Immature natural killer cell (primary cell): ENCODE measurements at regions not wholly inside any gene's neighbourhood (a gene's known extent, or its start where the extent isn't known, plus 50 kb on each side); places are given as distances from the start of the nearest gene placed in this dataset.
"Not testable (repeated sequence)": the region's sequence is repeated elsewhere in the genome, so short reads cannot be mapped to it uniquely, and the experiment has no call there.

Source experiments
- DNase-seq, 3 donors: peaks; one replicate each; pipeline ENCODE4 v3.0.0; 2022; ENCODE audit warnings: mixed read lengths in 1 of 3
- H3K27ac Mint-ChIP-seq, 6 donors: one replicate each; pipeline ENCODE4 v1.8.0; 2020; ENCODE audit warnings: mixed read lengths in 6 of 6, mild to moderate bottlenecking in 5 of 6, inconsistent platforms in 4 of 6, moderate library complexity in 3 of 6
- H3K27me3 Mint-ChIP-seq, 3 donors: one replicate each; pipeline ENCODE4 v1.8.0; 2020 to 2021; ENCODE audit warnings: low read depth in 3 of 3, mild to moderate bottlenecking in 3 of 3, mixed read lengths in 3 of 3, moderate library complexity in 3 of 3, inconsistent platforms in 1 of 3
- H3K36me3 Mint-ChIP-seq, 3 donors: one replicate each; pipeline ENCODE4 v1.8.0; 2020; ENCODE audit warnings: mixed read lengths in 3 of 3, inconsistent platforms in 2 of 3, mild to moderate bottlenecking in 2 of 3
- H3K4me1 Mint-ChIP-seq, 2 donors: one replicate each; pipeline ENCODE4 v1.8.0; 2020; ENCODE audit warnings: inconsistent platforms in 2 of 2, mild to moderate bottlenecking in 2 of 2, mixed read lengths in 2 of 2, moderate library complexity in 1 of 2
- H3K4me3 Mint-ChIP-seq, 5 donors: one replicate each; pipeline ENCODE4 v1.8.0; 2020; ENCODE audit warnings: mild to moderate bottlenecking in 5 of 5, mixed read lengths in 5 of 5, inconsistent platforms in 3 of 5, moderate library complexity in 3 of 5
- H3K9me3 Mint-ChIP-seq, 6 donors: one replicate each; pipeline ENCODE4 v1.8.0; 2020; ENCODE audit warnings: mild to moderate bottlenecking in 6 of 6, mixed read lengths in 6 of 6, inconsistent platforms in 4 of 6, moderate library complexity in 3 of 6

- no peaks in the 10 kb centered on the region for H3K36me3 Mint-ChIP-seq
- no peak for DNase-seq
Observed at GRCh38 chr16:7910116-7910515, 577.5 kb downstream of the RBFOX1 start.

GRCh38 chr16:7888411-7888810 lies 555.8 kb downstream of the RBFOX1 start:
- peaks cover 0 to 20% (median 6%) of the 10 kb centered on the region in 6 donors for H3K9me3 Mint-ChIP-seq
- no peak overlapping the region for H3K27ac Mint-ChIP-seq
- no peaks in the 10 kb centered on the region for H3K36me3 Mint-ChIP-seq
- H3K27me3 Mint-ChIP-seq, result peaks cover 0 to 2% (median 0%) of the 10 kb centered on the region in 3 donors
- no peak for DNase-seq
- no peaks in the 10 kb centered on the region for H3K4me1 Mint-ChIP-seq
- H3K4me3 Mint-ChIP-seq, result no peak overlapping the region

More at GRCh38 chr16:7910116-7910515, 577.5 kb downstream of the RBFOX1 start:
- H3K4me3 Mint-ChIP-seq, result no peak overlapping the region
- H3K27ac Mint-ChIP-seq, result no peak overlapping the region
- H3K4me1 Mint-ChIP-seq, result no peaks in the 10 kb centered on the region
- H3K27me3 Mint-ChIP-seq, result no peaks in the 10 kb centered on the region
- peaks cover 2 to 18% (median 6%) of the 10 kb centered on the region in 6 donors for H3K9me3 Mint-ChIP-seq

- H3K4me3 Mint-ChIP-seq, result no peak overlapping the region
- no peak overlapping the region for H3K27ac Mint-ChIP-seq
- peaks cover 0 to 20% (median 7%) of the 10 kb centered on the region in 6 donors for H3K9me3 Mint-ChIP-seq
- H3K36me3 Mint-ChIP-seq, result no peaks in the 10 kb centered on the region
- H3K27me3 Mint-ChIP-seq, result no peaks in the 10 kb centered on the region
- DNase-seq, result no peak
- no peaks in the 10 kb centered on the region for H3K4me1 Mint-ChIP-seq
Observed at GRCh38 chr16:7887316-7887715, 554.7 kb downstream of the RBFOX1 start.

- H3K27me3 Mint-ChIP-seq, result no peaks in the 10 kb centered on the region
- no peaks in the 10 kb centered on the region for H3K36me3 Mint-ChIP-seq
- peaks cover 5 to 38% (median 12%) of the 10 kb centered on the region in 6 donors for H3K9me3 Mint-ChIP-seq
- no peak for DNase-seq
- H3K27ac Mint-ChIP-seq, result no peak overlapping the region
- H3K4me1 Mint-ChIP-seq, result no peaks in the 10 kb centered on the region
- no peak overlapping the region for H3K4me3 Mint-ChIP-seq
Observed at GRCh38 chr16:7871979-7872378, 539.3 kb downstream of the RBFOX1 start.

- Mint-ChIP-seq H3K36me3 (no peaks in the 10 kb centered on the region), H3K27ac (no peak overlapping the region), H3K9me3 (peaks cover 5 to 38% (median 12%) of the 10 kb centered on the region in 6 donors), H3K4me3 (no peak overlapping the region), H3K27me3 (no peaks in the 10 kb centered on the region), H3K4me1 (no peaks in the 10 kb centered on the region)
- no peak for DNase-seq
Observed at GRCh38 chr16:7871371-7871770, 538.7 kb downstream of the RBFOX1 start.

- no peaks in the 10 kb centered on the region for H3K27me3 Mint-ChIP-seq
- H3K4me1 Mint-ChIP-seq, result no peaks in the 10 kb centered on the region
- H3K4me3 Mint-ChIP-seq, result no peak overlapping the region
- DNase-seq, result no peak
- no peaks in the 10 kb centered on the region for H3K36me3 Mint-ChIP-seq
- H3K9me3 Mint-ChIP-seq, result peaks cover 0 to 34% (median 7%) of the 10 kb centered on the region in 6 donors
- H3K27ac Mint-ChIP-seq, result no peak overlapping the region
Observed at GRCh38 chr16:7867831-7868230, 535.2 kb downstream of the RBFOX1 start.

- no peak for DNase-seq
- Mint-ChIP-seq H3K9me3 (peaks cover 0 to 25% (median 6%) of the 10 kb centered on the region in 6 donors), H3K36me3 (no peaks in the 10 kb centered on the region), H3K27me3 (no peaks in the 10 kb centered on the region), H3K27ac (no peak overlapping the region), H3K4me3 (no peak overlapping the region), H3K4me1 (no peaks in the 10 kb centered on the region)
Observed at GRCh38 chr16:7866144-7866543, 533.5 kb downstream of the RBFOX1 start.

- H3K27me3 Mint-ChIP-seq, H3K4me3 Mint-ChIP-seq, DNase-seq, H3K4me1 Mint-ChIP-seq, H3K36me3 Mint-ChIP-seq, H3K27ac Mint-ChIP-seq: not testable (repeated sequence)
- peaks cover 0 to 19% (median 5%) of the 10 kb centered on the region in 6 donors for H3K9me3 Mint-ChIP-seq
Observed at GRCh38 chr16:7865393-7865792, 532.7 kb downstream of the RBFOX1 start.

GRCh38 chr16:7861891-7862582 lies 529.4 kb downstream of the RBFOX1 start:
- Mint-ChIP-seq H3K27ac (no peak overlapping the region), H3K9me3 (peaks cover 0 to 20% (median 8%) of the 10 kb centered on the region in 6 donors), H3K4me1 (no peaks in the 10 kb centered on the region), H3K4me3 (no peak overlapping the region), H3K27me3 (peaks cover 0 to 5% (median 2%) of the 10 kb centered on the region in 3 donors), H3K36me3 (no peaks in the 10 kb centered on the region)
- no peak for DNase-seq

- peaks cover 2 to 24% (median 4%) of the 10 kb centered on the region in 6 donors for H3K9me3 Mint-ChIP-seq
- H3K36me3 Mint-ChIP-seq, result no peaks in the 10 kb centered on the region
- no peak overlapping the region for H3K27ac Mint-ChIP-seq
- H3K4me1 Mint-ChIP-seq, result no peaks in the 10 kb centered on the region
- DNase-seq, result no peak
- peaks cover 0 to 2% (median 1%) of the 10 kb centered on the region in 3 donors for H3K27me3 Mint-ChIP-seq
- H3K4me3 Mint-ChIP-seq, result no peak overlapping the region
Observed at GRCh38 chr16:7853197-7853596, 520.6 kb downstream of the RBFOX1 start.

GRCh38 chr16:7849841-7850240 lies 517.2 kb downstream of the RBFOX1 start:
- Mint-ChIP-seq H3K27me3 (peaks cover 0 to 2% (median 1%) of the 10 kb centered on the region in 3 donors), H3K4me1 (no peaks in the 10 kb centered on the region), H3K9me3 (peaks cover 0 to 22% (median 3%) of the 10 kb centered on the region in 6 donors), H3K27ac (no peak overlapping the region), H3K36me3 (no peaks in the 10 kb centered on the region), H3K4me3 (no peak overlapping the region)
- no peak for DNase-seq

GRCh38 chr16:7843261-7843660 lies 510.6 kb downstream of the RBFOX1 start:
- no peak for DNase-seq
- H3K27me3 Mint-ChIP-seq, result no peaks in the 10 kb centered on the region
- no peaks in the 10 kb centered on the region for H3K4me1 Mint-ChIP-seq
- H3K4me3 Mint-ChIP-seq, result no peak overlapping the region
- no peaks in the 10 kb centered on the region for H3K36me3 Mint-ChIP-seq
- peaks cover 0 to 26% (median 5%) of the 10 kb centered on the region in 6 donors for H3K9me3 Mint-ChIP-seq
- H3K27ac Mint-ChIP-seq, result no peak overlapping the region

GRCh38 chr16:7839568-7839967 lies 506.9 kb downstream of the RBFOX1 start:
- Mint-ChIP-seq H3K27me3 (no peaks in the 10 kb centered on the region), H3K27ac (no peak overlapping the region), H3K4me1 (no peaks in the 10 kb centered on the region), H3K9me3 (peaks cover 4 to 16% (median 5%) of the 10 kb centered on the region in 6 donors), H3K4me3 (no peak overlapping the region), H3K36me3 (no peaks in the 10 kb centered on the region)
- no peak for DNase-seq

GRCh38 chr16:7834771-7835431 lies 502.3 kb downstream of the RBFOX1 start:
- Mint-ChIP-seq H3K4me3 (no peak overlapping the region), H3K36me3 (no peaks in the 10 kb centered on the region), H3K27me3 (peaks cover 0 to 7% (median 0%) of the 10 kb centered on the region in 3 donors), H3K4me1 (no peaks in the 10 kb centered on the region), H3K9me3 (peaks cover 0 to 18% (median 6%) of the 10 kb centered on the region in 6 donors), H3K27ac (no peak overlapping the region)
- DNase-seq, result no peak
